Activated CD4-positive, alpha-beta T cell treated with anti-CD3 and anti-CD28 coated beads, Interleukin-2, amount 10 ng/mL, durations not matched to agents 7 days and 5 days (primary cell): ENCODE measurements at regions not wholly inside any gene's neighbourhood (a gene's known extent, or its start where the extent isn't known, plus 50 kb on each side); places are given as distances from the start of the nearest gene placed in this dataset.

Experiments used
- CTCF ChIA-PET: fragments of 350-600 bp; sonication (Branson Sonifier 250); formaldehyde crosslinking; loops from one replicate; lab custom pipeline; 2021; ENCODE audit warnings: antibody characterized with exemption; lab: Charles Lee
- POLR2A ChIA-PET: fragments of 350-600 bp; sonication (Branson Sonifier 250); formaldehyde crosslinking; loops from one replicate; lab custom pipeline; 2021; ENCODE audit warnings: antibody characterized with exemption; lab: Charles Lee
- DNase-seq: peaks from one replicate; pipeline ENCODE4 v3.0.0-alpha.2; 2020
- H3K27ac Mint-ChIP-seq: one replicate; pipeline ENCODE4 v1.8.0; 2021; ENCODE audit warnings: mild to moderate bottlenecking, moderate library complexity, mixed read lengths
- H3K27me3 Mint-ChIP-seq: one replicate; pipeline ENCODE4 v1.8.0; 2021; ENCODE audit warnings: mixed read lengths
- H3K36me3 Mint-ChIP-seq: one replicate; pipeline ENCODE4 v1.8.0; 2021; ENCODE audit warnings: low read depth, mixed read lengths
- H3K4me1 Mint-ChIP-seq: one replicate; pipeline ENCODE4 v1.8.0; 2021; ENCODE audit warnings: mixed read lengths
- H3K4me3 Mint-ChIP-seq: one replicate; pipeline ENCODE4 v1.8.0; 2021; ENCODE audit warnings: mild to moderate bottlenecking, moderate library complexity, mixed read lengths
- H3K9me3 Mint-ChIP-seq: one replicate; pipeline ENCODE4 v1.8.0; 2021; ENCODE audit warnings: mixed read lengths

- peaks cover 32% of the 10 kb centered on the region for H3K36me3 Mint-ChIP-seq
- CTCF ChIA-PET = no interaction called here
Measured at GRCh38 chr1:77632216-77632615, 50.2 kb downstream of the ZZZ3 start.

DNA sequence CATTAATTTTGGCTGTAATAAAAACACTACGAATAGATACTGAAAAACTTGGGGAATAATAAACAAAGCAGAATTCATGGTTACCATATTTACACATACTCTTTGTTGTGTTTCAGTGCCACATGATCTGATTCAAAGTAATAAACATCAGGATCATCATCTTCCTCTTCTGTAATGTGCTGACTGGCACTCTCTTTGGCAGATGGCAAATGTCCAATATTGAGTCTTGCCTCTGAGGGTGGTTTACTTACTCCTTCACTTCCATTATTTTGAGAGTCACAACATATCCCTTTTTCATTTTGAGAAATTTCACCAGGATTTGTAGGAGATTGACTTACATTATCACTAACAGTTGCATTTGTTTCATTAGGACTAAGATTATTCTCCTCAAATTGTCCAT lies 50.7 kb downstream of the ZZZ3 start:
- no peaks in the 10 kb centered on the region for H3K9me3 Mint-ChIP-seq
- H3K27me3 Mint-ChIP-seq = no peaks in the 10 kb centered on the region
- peaks cover 5% of the 10 kb centered on the region for H3K4me1 Mint-ChIP-seq
- no peak overlapping the region for H3K4me3 Mint-ChIP-seq
- ChIA-PET CTCF (no interaction called here), POLR2A (no interaction called here)
- no peak for DNase-seq
- H3K27ac Mint-ChIP-seq = no peak overlapping the region
- H3K36me3 Mint-ChIP-seq = peaks cover 31% of the 10 kb centered on the region

More at GRCh38 chr1:77632216-77632615, 50.2 kb downstream of the ZZZ3 start:
- H3K4me1 Mint-ChIP-seq = peaks cover 5% of the 10 kb centered on the region
- no peak overlapping the region for H3K4me3 Mint-ChIP-seq
- POLR2A ChIA-PET = no interaction called here
- no peaks in the 10 kb centered on the region for H3K27me3 Mint-ChIP-seq
- no peak overlapping the region for H3K27ac Mint-ChIP-seq
- no peaks in the 10 kb centered on the region for H3K9me3 Mint-ChIP-seq
- no peak for DNase-seq

GRCh38 chr1:77631302-77631701 lies 51.2 kb downstream of the ZZZ3 start:
- H3K4me1 Mint-ChIP-seq = peaks cover 5% of the 10 kb centered on the region
- CTCF ChIA-PET = no interaction called here
- POLR2A ChIA-PET = no interaction called here
- no peak overlapping the region for H3K27ac Mint-ChIP-seq
- DNase-seq = no peak
- no peaks in the 10 kb centered on the region for H3K9me3 Mint-ChIP-seq
- H3K36me3 Mint-ChIP-seq = peaks cover 34% of the 10 kb centered on the region
- H3K4me3 Mint-ChIP-seq = no peak overlapping the region
- no peaks in the 10 kb centered on the region for H3K27me3 Mint-ChIP-seq

DNA sequence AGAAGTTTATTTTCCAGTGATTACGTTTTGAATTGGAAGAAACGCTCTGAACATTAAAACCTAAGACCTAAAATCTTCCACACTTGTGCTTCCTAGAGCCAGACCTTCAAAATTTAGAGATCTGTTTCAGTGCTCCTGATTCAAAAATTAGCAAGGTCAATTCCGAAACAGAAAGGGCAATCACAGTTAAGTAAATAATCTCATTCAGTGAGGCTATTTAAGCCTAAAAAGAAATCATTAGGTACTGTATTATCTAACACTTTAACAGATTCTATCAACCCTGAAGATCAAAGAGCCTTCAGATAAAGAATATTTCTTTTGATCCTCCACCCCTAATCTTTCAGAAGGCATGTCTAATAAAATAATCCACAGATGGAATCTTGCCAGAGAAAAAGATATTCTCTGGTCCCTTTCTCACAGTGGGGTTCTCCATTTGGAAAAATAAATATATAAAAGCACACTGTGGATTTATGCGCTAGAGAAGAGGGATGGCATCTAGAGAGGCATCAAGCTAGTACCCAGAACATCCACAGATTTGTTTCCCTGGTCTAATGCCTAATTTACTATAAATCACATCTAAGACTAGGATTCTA lies 54.4 kb downstream of the ZZZ3 start:
- Mint-ChIP-seq H3K4me3 (no peak overlapping the region), H3K9me3 (no peaks in the 10 kb centered on the region), H3K27ac (no peak overlapping the region), H3K36me3 (peaks cover 44% of the 10 kb centered on the region), H3K4me1 (peaks cover 5% of the 10 kb centered on the region), H3K27me3 (no peaks in the 10 kb centered on the region)
- POLR2A ChIA-PET = no interaction called here
- DNase-seq = no peak
- CTCF ChIA-PET = no interaction called here

DNA sequence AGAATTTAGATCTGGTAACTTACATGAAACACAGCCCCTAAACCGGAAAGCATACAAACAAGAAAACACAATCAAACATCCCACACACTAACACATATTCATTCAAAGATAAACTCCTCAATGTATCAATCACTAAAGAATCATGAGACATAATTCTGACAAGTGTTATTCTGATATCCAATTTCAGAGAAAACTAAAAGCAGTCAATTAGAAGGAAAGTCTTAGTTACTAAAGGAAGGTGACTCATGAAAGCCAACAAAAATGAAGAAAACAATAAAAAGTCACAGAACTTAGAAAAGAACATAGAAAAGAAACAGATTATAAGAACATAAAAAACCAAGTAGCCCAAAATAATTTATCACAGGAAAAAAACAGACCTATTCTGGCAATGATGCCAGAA lies 57.2 kb downstream of the ZZZ3 start:
- POLR2A ChIA-PET = no interaction called here
- Mint-ChIP-seq H3K27ac (no peak overlapping the region), H3K36me3 (peaks cover 38% of the 10 kb centered on the region), H3K9me3 (no peaks in the 10 kb centered on the region), H3K4me1 (peaks cover 1% of the 10 kb centered on the region), H3K27me3 (no peaks in the 10 kb centered on the region), H3K4me3 (no peak overlapping the region)
- no peak for DNase-seq
- CTCF ChIA-PET = no interaction called here

GRCh38 chr1:77624102-77624501 lies 58.4 kb downstream of the ZZZ3 start:
- Mint-ChIP-seq H3K36me3 (peaks cover 39% of the 10 kb centered on the region), H3K27ac (no peak overlapping the region), H3K27me3 (no peaks in the 10 kb centered on the region), H3K9me3 (no peaks in the 10 kb centered on the region), H3K4me1 (peaks cover 4% of the 10 kb centered on the region), H3K4me3 (no peak overlapping the region)
- CTCF ChIA-PET = no interaction called here
- POLR2A ChIA-PET = no interaction called here
- no peak for DNase-seq

GRCh38 chr1:77623066-77623465 lies 59.4 kb downstream of the ZZZ3 start:
- no peaks in the 10 kb centered on the region for H3K27me3 Mint-ChIP-seq
- ChIA-PET POLR2A (no interaction called here), CTCF (no interaction called here)
- peaks cover 4% of the 10 kb centered on the region for H3K4me1 Mint-ChIP-seq
- H3K9me3 Mint-ChIP-seq = no peaks in the 10 kb centered on the region
- H3K36me3 Mint-ChIP-seq = peaks cover 37% of the 10 kb centered on the region
- no peak overlapping the region for H3K4me3 Mint-ChIP-seq
- no peak for DNase-seq
- H3K27ac Mint-ChIP-seq = no peak overlapping the region

DNA sequence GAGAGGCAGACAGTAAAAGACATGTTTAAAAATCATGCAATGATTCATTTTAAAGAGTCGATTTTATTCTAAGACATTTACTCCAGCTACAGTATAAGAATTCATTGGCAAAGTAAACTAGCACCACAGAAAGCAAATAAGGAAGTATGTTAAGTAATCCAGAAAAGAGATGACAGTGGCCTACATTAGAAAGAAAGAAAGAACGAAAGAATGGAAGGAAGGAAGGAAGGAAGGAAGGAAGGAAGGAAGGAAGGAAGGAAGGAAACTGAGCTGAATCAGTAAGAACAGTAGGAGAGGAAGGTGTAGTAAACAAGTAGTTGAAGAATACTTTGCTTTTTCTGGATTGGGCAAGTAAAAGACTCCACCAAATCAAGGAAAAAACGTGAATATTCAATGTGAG lies 62.2 kb downstream of the ZZZ3 start:
- CTCF ChIA-PET = no interaction called here

GRCh38 chr1:77614037-77614436 lies 68.4 kb downstream of the ZZZ3 start:
- Mint-ChIP-seq H3K27me3 (no peaks in the 10 kb centered on the region), H3K36me3 (peaks cover 47% of the 10 kb centered on the region), H3K4me3 (no peak overlapping the region), H3K9me3 (peaks cover 22% of the 10 kb centered on the region), H3K4me1 (no peaks in the 10 kb centered on the region), H3K27ac (no peak overlapping the region)
- ChIA-PET CTCF (interaction anchor here (0.5 kb wide), 1 partner anchor 358 kb away, joined by 4 read pairs; no protein-coding TSS in a partner anchor), POLR2A (no interaction called here)
- DNase-seq = no peak

More for the DNA sequence above, 62.2 kb downstream of the ZZZ3 start:
- no peaks in the 10 kb centered on the region for H3K9me3 Mint-ChIP-seq
- no peak for DNase-seq
- peaks cover 36% of the 10 kb centered on the region for H3K36me3 Mint-ChIP-seq
- no peak overlapping the region for H3K27ac Mint-ChIP-seq
- no peaks in the 10 kb centered on the region for H3K27me3 Mint-ChIP-seq
- no peak overlapping the region for H3K4me3 Mint-ChIP-seq
- POLR2A ChIA-PET = no interaction called here
- H3K4me1 Mint-ChIP-seq = peaks cover 4% of the 10 kb centered on the region
